ENCODE measurements at regions not wholly inside any gene's neighbourhood (a gene's known extent, or its start where the extent isn't known, plus 50 kb on each side); places are given as distances from the start of the nearest gene placed in this dataset.

DNA sequence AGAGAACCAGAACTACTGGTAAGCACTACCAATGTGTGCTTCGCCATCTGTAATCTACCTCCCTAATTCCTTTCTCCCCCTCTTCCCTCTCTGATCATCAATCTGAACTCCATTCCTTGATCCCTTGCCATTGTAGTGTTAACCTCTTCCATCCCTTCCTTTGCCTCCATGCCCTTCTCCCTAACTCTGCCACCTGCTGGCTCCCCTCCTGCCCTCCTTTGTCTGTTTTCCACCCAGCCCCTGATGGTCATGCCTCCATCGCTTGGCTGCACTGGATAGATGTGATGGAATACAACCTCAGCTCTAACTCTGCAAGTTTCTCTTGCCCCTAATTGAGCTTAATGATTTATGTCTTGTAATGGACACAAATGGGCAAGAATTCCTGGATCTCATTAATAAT is 108.2 kb upstream of the ASIC2 start:
- TF ChIP-seq, protein P1, sequence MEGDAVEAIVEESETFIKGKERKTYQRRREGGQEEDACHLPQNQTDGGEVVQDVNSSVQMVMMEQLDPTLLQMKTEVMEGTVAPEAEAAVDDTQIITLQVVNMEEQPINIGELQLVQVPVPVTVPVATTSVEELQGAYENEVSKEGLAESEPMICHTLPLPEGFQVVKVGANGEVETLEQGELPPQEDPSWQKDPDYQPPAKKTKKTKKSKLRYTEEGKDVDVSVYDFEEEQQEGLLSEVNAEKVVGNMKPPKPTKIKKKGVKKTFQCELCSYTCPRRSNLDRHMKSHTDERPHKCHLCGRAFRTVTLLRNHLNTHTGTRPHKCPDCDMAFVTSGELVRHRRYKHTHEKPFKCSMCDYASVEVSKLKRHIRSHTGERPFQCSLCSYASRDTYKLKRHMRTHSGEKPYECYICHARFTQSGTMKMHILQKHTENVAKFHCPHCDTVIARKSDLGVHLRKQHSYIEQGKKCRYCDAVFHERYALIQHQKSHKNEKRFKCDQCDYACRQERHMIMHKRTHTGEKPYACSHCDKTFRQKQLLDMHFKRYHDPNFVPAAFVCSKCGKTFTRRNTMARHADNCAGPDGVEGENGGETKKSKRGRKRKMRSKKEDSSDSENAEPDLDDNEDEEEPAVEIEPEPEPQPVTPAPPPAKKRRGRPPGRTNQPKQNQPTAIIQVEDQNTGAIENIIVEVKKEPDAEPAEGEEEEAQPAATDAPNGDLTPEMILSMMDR (IDR thresholded peaks at IDR 0.05), result no peak
- TF ChIP-seq POLR2A (IDR thresholded peaks at IDR 0.05), result no peak
